SU-DHL-6 (cell line): ENCODE measurements at regions not wholly inside any gene's neighbourhood (a gene's known extent, or its start where the extent isn't known, plus 50 kb on each side); places are given as distances from the start of the nearest gene placed in this dataset.

Source experiments
- CTCF ChIP-seq: fragments of 200-600 bp; sonication (generic); IDR thresholded peaks from one replicate; pipeline ENCODE4 v1.5.1; 2017; ENCODE audit warnings: antibody characterized with exemption, mild to moderate bottlenecking, low read length, moderate library complexity; ENCODE audit not compliant: insufficient read depth, poor library complexity, severe bottlenecking
- EZH2phosphoT487 ChIP-seq: fragments of 200-600 bp; sonication (generic), shearing (Covaris generic); conservative IDR thresholded peaks from 2 replicates; pipeline ENCODE4 v1.6.1; 2018; ENCODE audit warnings: mild to moderate bottlenecking, antibody characterized with exemption, low read length, moderate library complexity, mixed read lengths

GRCh38 chr7:128174386-128174785 lies 66.7 kb upstream of the LEP start:
- TF ChIP-seq CTCF: no peak
- no peak for TF ChIP-seq EZH2phosphoT487
